ENCODE measurements at regions not wholly inside any gene's neighbourhood (a gene's known extent, or its start where the extent isn't known, plus 50 kb on each side); places are given as distances from the start of the nearest gene placed in this dataset.

- DNase-seq (ENCODE audit: low read depth in 2 of 2) = no peak
Measured at GRCh38 chr10:43746906-43747305, 98.2 kb upstream of the ZNF32 start.

DNA sequence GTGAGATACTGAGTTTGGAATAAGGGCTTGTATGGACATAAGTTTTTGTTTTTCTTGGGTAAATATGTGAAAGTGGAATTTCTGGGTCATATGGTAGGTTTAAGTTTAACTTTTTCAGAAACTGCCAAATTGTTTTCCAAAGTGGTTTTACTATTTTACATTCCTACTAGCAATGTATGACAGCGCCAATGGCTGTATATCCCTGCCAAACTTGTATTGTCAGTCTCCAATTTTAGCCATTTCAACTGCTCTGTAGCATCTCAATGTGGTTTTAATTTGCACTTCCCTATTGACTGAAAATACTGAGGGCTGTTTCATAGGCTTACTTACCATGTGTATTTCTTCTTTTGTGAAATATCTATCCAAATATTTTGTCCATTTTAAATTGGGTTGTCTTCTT, 90.5 kb upstream of the ZNF32 start:
- no peak for DNase-seq (ENCODE audit: low read depth in 2 of 2)

GRCh38 chr10:43737003-43737402, 88.3 kb upstream of the ZNF32 start:
- DNase-seq (ENCODE audit: low read depth in 2 of 2) = no peak

GRCh38 chr10:43735907-43736306, 87.2 kb upstream of the ZNF32 start:
- no peak for DNase-seq (ENCODE audit: low read depth in 2 of 2)

DNA sequence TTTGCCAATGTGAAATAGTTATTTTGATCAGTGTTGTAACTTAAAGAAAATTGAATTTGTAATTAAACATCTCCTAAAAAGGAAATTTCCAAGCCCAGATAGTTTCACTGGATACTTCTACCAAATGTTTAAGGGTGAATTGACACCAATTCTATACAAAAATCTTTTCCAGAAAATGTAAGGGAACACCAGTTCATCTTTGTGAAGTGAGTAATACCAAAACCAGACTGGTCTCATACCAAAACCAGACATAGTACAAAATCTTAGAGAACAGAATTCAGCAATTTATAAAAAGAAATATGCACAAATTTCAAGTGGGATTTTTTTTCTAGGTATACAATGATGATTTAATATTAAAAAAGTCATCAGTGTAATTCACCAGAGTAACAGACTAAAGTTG, 86.0 kb upstream of the ZNF32 start:
- DNase-seq (ENCODE audit: low read depth in 2 of 2) = no peak

DNA sequence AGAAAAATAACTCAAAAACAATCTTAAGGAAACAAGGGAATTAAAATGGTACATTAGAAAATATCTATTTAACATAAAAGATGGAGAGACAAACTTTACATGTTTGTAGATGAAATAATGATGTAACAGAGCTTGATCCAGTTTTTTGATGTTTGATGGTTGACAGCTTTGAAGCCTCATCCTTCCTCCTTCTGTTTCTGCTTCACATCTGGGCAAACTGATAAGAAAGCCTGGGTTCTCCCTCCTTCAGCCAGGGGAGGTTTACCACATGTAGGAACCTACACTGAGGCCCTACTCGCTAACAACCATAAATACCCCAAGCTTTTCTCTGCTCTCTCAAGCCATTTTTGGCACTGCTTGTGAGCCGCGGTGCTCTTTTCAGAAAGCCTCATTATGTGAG, 82.8 kb upstream of the ZNF32 start:
- no peak for DNase-seq (ENCODE audit: low read depth in 2 of 2)

DNA sequence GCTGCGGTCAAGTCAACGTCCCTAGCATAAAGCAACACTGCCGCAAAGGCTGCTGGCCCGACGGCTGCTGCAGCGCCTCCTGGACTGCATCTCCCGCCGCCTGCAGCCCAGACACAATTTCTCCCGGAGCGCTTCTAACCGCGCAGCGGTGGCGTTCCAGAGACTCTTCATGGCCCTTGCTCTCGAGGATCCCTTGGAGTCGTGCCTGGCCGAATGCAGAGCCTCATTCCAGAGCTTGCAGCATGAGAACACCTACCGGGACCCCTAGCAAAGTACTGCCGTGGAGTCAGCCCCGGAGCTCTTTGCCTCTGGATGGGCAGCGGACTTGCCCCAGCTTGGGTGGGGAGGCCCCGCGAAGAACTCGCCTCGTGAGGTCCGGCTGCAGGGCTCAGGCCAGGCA, 79.7 kb upstream of the ZNF32 start:
- DNase-seq (ENCODE audit: low read depth in 2 of 2) = no peak

GRCh38 chr10:43727935-43728334, 79.3 kb upstream of the ZNF32 start:
- DNase-seq (ENCODE audit: low read depth in 2 of 2) = no peak

- DNase-seq (ENCODE audit: low read depth in 2 of 2) = no peak
Measured at GRCh38 chr10:43715334-43715733, 66.7 kb upstream of the ZNF32 start.

GRCh38 chr10:43712821-43713584, 64.3 kb upstream of the ZNF32 start:
- DNase-seq (ENCODE audit: low read depth in 2 of 2) = no peak

DNA sequence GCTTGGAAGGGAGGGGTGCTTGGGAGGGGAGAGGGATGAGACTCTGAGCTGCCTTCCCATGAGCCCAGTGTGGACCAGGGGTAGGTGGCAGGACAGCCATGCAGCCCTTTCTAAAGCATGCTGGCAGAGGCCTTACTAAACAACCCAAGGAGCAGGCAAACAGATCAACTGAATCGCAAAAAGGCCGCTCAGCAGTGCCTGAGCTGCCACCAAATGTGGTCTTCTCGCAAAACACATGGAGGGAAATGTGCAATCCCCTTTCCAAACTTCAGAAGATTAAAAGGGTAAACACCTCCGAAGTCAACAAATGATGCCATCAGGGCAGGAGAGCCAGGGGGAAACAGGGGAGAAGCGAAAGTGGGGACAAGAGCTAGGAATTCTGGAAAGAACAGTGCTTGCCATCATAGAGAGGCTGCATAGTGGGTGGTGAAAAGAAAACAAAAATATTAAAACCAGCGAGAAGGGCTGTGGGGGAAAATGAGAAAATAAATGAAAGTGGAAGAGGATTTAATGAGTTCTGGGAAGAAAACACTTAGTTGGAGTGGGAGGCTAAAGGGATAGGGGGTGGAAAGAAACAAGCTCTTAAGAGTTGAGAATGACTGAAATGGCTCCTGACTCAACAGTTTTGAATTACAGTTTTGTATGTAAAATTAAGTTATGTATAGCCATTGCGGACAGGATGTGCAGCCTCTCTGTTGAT, 62.2 kb upstream of the ZNF32 start:
- no peak for DNase-seq (ENCODE audit: low read depth in 2 of 2)

GRCh38 chr10:43708262-43708661, 59.6 kb upstream of the ZNF32 start:
- DNase-seq (ENCODE audit: low read depth in 2 of 2) = no peak

DNA sequence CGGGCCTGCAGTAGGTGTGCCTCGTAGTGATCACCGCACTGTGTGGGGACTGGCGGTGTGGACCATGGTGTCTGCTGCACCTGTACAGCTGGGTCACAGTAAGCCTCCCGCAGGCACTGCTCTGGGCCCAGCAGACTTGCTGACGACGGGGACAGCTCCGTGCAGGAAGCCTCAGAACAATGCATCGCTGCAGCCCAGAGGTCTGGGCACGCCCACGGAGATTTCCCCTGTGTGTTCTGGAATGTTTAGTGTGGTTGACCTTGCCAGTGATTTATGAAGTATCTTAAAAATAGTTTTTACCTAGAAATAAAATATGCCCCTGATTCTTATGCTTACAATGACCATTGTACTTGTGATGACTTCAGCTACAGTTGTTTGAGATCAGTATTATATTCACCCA, 59.1 kb upstream of the ZNF32 start:
- no peak for DNase-seq (ENCODE audit: low read depth in 2 of 2)

DNA sequence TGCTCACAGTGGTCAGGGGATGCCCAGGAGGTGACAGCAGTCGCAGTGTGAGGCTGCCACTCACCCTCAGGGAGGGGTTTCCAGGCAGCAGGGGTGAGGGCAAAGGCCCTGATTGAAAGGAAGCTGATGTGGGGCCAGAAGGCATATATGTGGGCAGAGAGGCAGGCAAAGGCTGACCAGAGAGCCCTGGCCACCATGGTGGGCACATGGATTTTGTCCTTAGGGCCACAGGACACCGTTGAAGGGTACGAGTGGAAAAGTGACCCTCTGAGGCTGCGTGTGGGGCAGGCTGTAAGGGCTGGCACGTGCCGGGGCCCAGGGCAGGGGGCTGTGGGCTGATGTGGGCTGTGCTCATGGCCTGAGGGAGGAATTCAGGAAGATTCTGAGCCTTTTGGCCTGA, 57.5 kb upstream of the ZNF32 start:
- no peak for DNase-seq (ENCODE audit: low read depth in 2 of 2)

- no peak for DNase-seq (ENCODE audit: low read depth in 2 of 2)
Measured at GRCh38 chr10:43703286-43703685, 54.6 kb upstream of the ZNF32 start.

DNA sequence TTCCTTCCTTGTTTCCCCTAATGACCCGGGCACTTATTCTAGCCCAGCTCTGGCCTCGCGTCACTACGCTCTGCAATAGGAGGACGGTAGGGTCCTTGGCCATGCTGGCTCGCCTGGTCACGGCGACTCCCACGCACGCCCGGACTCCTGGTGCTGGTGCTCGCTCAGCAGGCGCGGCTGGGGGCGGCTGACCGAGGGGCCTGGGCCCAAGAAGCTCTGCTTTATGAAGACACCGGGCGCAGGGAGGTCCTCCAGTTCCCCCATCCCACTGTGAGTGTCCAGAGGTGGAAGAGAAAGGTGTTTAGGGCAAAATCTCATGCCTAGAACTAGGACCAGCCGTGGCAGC, 54.2 kb upstream of the ZNF32 start:
- DNase-seq (ENCODE audit: low read depth in 2 of 2) = no peak

DNA sequence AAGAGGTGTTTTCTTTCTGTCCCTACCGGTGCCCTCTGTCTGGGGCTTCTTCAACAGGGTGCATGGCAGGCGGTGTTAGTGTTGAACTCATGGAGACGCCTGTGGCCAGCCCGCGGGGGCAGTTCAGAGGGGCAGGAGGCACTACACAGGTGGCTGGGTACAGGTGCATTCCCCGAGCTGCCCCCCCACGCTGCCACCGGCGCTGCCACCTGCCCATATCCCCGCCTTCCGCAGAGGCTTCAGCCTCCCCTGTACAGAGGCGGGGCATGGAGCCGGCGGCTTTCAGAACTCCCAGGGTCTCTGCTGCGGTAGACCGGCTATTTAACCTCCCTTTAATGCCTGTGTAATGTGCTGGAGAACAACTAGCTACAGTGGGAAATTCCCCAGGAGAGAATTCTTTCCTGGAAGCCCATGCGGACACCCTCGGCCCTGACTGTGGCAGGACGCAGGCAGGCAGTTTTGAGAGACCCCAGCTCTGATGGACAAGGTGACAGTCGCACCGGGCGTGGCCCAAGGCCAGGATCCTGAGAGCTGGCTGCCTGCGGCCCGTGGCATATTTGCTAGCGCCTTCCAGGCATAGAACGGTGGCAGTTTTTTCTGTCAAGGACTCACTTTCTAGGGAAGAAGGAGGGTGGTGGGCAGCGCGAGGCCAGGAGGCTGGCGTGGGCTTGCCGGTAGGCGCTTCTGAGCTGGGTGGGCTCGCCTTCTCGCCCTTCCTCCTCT, 53.7 kb upstream of the ZNF32 start:
- no peak for DNase-seq (ENCODE audit: low read depth in 2 of 2)

- DNase-seq (ENCODE audit: low read depth in 2 of 2) = no peak
Measured at GRCh38 chr10:43701295-43701694, 52.6 kb upstream of the ZNF32 start.

DNA sequence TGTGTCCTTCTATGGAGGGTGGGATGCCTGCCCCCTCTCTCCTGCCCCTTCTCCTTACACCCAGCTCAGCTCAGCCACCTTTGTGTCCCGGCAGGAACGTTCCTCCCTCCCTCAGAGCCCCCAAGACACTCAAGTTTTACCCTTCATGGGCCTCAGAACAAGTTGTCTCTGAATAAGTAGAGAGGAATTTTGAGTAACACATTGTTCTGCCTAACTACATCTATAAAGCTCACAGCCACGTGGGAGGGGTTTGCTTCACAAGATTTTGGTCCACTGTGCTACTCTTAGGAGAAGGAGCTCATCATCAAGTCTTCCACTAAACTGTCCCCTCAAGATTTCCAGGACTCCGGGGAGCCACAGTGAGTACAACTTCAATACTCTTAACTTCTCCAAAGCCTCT, 51.6 kb upstream of the ZNF32 start:
- no peak for DNase-seq (ENCODE audit: low read depth in 2 of 2)

DNA sequence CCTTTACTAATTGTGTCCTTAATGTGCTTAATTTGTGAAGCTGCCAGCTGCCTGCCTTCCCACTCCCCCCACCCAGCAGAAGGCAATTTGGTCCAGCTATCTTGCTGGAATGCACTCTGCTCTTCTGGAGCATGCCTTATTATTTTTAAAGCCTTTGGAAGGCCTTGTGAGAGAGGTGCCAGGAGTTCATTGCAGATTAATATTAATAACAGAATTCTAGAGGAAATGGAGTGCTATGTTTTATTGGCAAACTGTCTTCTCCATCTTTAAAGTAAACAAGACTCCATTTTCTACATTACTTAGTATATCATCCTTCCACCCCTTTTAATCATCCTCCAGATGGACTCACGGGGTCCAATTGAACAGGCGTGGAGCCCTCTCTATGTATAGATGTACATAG, 50.8 kb upstream of the ZNF32 start:
- no peak for DNase-seq (ENCODE audit: low read depth in 2 of 2)

All from stimulated activated CD8-positive, alpha-beta memory T cell treated with anti-CD3 and anti-CD28 coated beads, Interleukin-7, amount 100 ng/mL, for 4 hours (primary cell).